ENCODE measurements at regions not wholly inside any gene's neighbourhood (a gene's known extent, or its start where the extent isn't known, plus 50 kb on each side); places are given as distances from the start of the nearest gene placed in this dataset.

GRCh38 chr7:69422574-69422985 lies 175.7 kb upstream of the AUTS2 start:
- TF ChIP-seq SMC3 (IDR thresholded peaks at IDR 0.05; ENCODE audit: low read depth, low read length) (no peak), MAFK (IDR thresholded peaks at IDR 0.05; ENCODE audit: low read depth, low read length) (no peak), POLR2A (IDR thresholded peaks at IDR 0.05; ENCODE audit: low read depth, low read length) (no peak), FOS (IDR thresholded peaks at IDR 0.05; ENCODE audit: low read depth, low read length) (no peak), NFE2L2 (IDR thresholded peaks at IDR 0.05; ENCODE audit: low read depth, low read length) (no peak), CTCF (conservative IDR thresholded peaks at IDR 0.05; ENCODE audit: low read depth, low read length) (no peak), RFX5 (IDR thresholded peaks at IDR 0.05; ENCODE audit: low read depth, low read length) (no peak), CHD1 (IDR thresholded peaks at IDR 0.05; ENCODE audit: low read depth, low read length) (no peak), RCOR1 (IDR thresholded peaks at IDR 0.05; ENCODE audit: insufficient replicate concordance, low read length) (no peak), BHLHE40 (IDR thresholded peaks at IDR 0.05; ENCODE audit: low read depth, low read length) (no peak)
- TF ChIP-seq, protein P1, sequence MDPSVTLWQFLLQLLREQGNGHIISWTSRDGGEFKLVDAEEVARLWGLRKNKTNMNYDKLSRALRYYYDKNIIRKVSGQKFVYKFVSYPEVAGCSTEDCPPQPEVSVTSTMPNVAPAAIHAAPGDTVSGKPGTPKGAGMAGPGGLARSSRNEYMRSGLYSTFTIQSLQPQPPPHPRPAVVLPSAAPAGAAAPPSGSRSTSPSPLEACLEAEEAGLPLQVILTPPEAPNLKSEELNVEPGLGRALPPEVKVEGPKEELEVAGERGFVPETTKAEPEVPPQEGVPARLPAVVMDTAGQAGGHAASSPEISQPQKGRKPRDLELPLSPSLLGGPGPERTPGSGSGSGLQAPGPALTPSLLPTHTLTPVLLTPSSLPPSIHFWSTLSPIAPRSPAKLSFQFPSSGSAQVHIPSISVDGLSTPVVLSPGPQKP (IDR thresholded peaks at IDR 0.05; ENCODE audit: borderline replicate concordance, low read depth, low read length), result no peak
- H4K8ac ChIP-seq (ENCODE audit: low read depth in 2 of 2, low read length in 2 of 2), result no peak overlapping the region
- H3K9me1 ChIP-seq (ENCODE audit: insufficient read depth, low read length), result no peaks in the 10 kb centered on the region
- no peaks in the 10 kb centered on the region for H3K27me3 ChIP-seq (ENCODE audit: control insufficient read depth, insufficient read depth, low read length)
- no peaks in the 10 kb centered on the region for H3K79me1 ChIP-seq (ENCODE audit: low read depth in 1 of 2, low read length in 2 of 2)
- no peak overlapping the region for H3K14ac ChIP-seq (replicated peaks; ENCODE audit: low read depth, low read length)
- POLR2A ChIA-PET (ENCODE audit: unreplicated experiment), result no interaction called here
- H3K23ac ChIP-seq (ENCODE audit: low read depth, low read length), result no peak overlapping the region
- no peaks in the 10 kb centered on the region for H3K36me3 ChIP-seq (ENCODE audit: control insufficient read depth, insufficient read depth, low read length)
- intact Hi-C loops (cut with micrococcal nuclease), result no loop called here
- H3K9me3 ChIP-seq (ENCODE audit: control insufficient read depth, insufficient read depth, low read length), result peaks cover 13% of the 10 kb centered on the region
- no peak overlapping the region for H4K91ac ChIP-seq (ENCODE audit: insufficient read depth, low read depth, low read length)
- no peaks in the 10 kb centered on the region for H4K20me1 ChIP-seq (ENCODE audit: insufficient read depth, low read length)
- no peak overlapping the region for H3K27ac ChIP-seq (ENCODE audit: insufficient read depth, low read length)
- H3K4ac ChIP-seq (ENCODE audit: low read depth, low read length), result no peak overlapping the region
- H2BK20ac ChIP-seq (ENCODE audit: low read depth, low read length), result no peak overlapping the region
- no peak overlapping the region for H2BK5ac ChIP-seq (ENCODE audit: low read depth, low read length, poor library complexity, severe bottlenecking)
- H2BK15ac ChIP-seq (ENCODE audit: low read depth, low read length), result no peak overlapping the region
- no peak overlapping the region for H3K4me2 ChIP-seq (ENCODE audit: low read depth, low read length)
- no peak overlapping the region for H2AK5ac ChIP-seq (ENCODE audit: low read depth, low read length)
- no peak overlapping the region for H2AK9ac ChIP-seq (replicated peaks; ENCODE audit: low read depth, low read length, poor library complexity)
- no TSS peak for BruUV-seq (replicated peaks)
- DNase-seq, result no peak
- no peak overlapping the region for H3K56ac ChIP-seq (ENCODE audit: extremely low read depth, insufficient read depth, low read length)
- H3K9ac ChIP-seq (ENCODE audit: low read depth, low read length), result no peak overlapping the region
- dilution Hi-C loops (cut with HindIII; ENCODE audit: low sequenced_read_pairs, unreplicated experiment), result no loop called here
- no peak overlapping the region for H4K5ac ChIP-seq (ENCODE audit: low read depth, low read length)
- H2BK120ac ChIP-seq (ENCODE audit: low read depth, low read length), result no peak overlapping the region
- CTCF ChIA-PET, result no interaction called here
- no peak overlapping the region for H3K18ac ChIP-seq (ENCODE audit: low read depth, low read length)
- no peak overlapping the region for H2AFZ ChIP-seq (replicated peaks; ENCODE audit: low read length, poor library complexity)
- no peaks in the 10 kb centered on the region for H3K4me1 ChIP-seq (ENCODE audit: control insufficient read depth, insufficient read depth, low read length)
- ATAC-seq (ENCODE audit: low read depth), result no peak
- H3K4me3 ChIP-seq (ENCODE audit: insufficient read depth, low read depth, low read length), result no peak overlapping the region
- in situ Hi-C loops (cut with MboI; ENCODE audit: low sequenced_read_pairs), result no loop called here
- WGBS, 2 experiments (ENCODE audit: extremely low coverage in 2 of 2, insufficient read length in 1 of 2), result no CpG with 5 or more reads among the region's 4 CpGs

Data from IMR-90 (cell line).